ENCODE measurements at regions not wholly inside any gene's neighbourhood (a gene's known extent, or its start where the extent isn't known, plus 50 kb on each side); places are given as distances from the start of the nearest gene placed in this dataset.
"Not testable (repeated sequence)": the region's sequence is repeated elsewhere in the genome, so short reads cannot be mapped to it uniquely, and the experiment has no call there.

- no peak for DNase-seq
- 90% methylated on average over 2 of the region's 2 CpGs for WGBS
- no peak overlapping the region for H3K4ac ChIP-seq (ENCODE audit: low read depth in 1 of 2, low read length in 2 of 2)
Observed at GRCh38 chr4:159027535-159027934, 75.3 kb upstream of the RAPGEF2 start.

GRCh38 chr4:159029481-159029880, 73.4 kb upstream of the RAPGEF2 start:
- Histone ChIP-seq H3K4me1 (ENCODE audit: control insufficient read depth, insufficient read depth, low read depth, low read length) (no peaks in the 10 kb centered on the region), H2BK15ac (ENCODE audit: low read depth, poor library complexity, severe bottlenecking) (no peak overlapping the region), H2AFZ (ENCODE audit: low read depth, low read length) (no peak overlapping the region), H3K27ac (ENCODE audit: low read length, poor library complexity, severe bottlenecking) (no peak overlapping the region), H3K18ac (ENCODE audit: low read depth in 1 of 2, low read length in 2 of 2) (no peak overlapping the region), H4K91ac (ENCODE audit: low read length) (no peak overlapping the region), H3K9me3 (ENCODE audit: control insufficient read depth, low read length) (no peaks in the 10 kb centered on the region), H2BK12ac (ENCODE audit: low read length in 2 of 2) (no peak overlapping the region), H2AK5ac (ENCODE audit: low read length, severe bottlenecking) (no peak overlapping the region), H3K4me2 (ENCODE audit: low read length, poor library complexity, severe bottlenecking) (no peak overlapping the region), H3K23ac (ENCODE audit: low read length in 2 of 2) (no peak overlapping the region), H2BK120ac (ENCODE audit: low read depth, low read length) (no peak overlapping the region), H3K27me3 (ENCODE audit: control insufficient read depth in 1 of 2, insufficient read depth in 1 of 2, low read length in 2 of 2) (no peaks in the 10 kb centered on the region), H3K79me1 (replicated peaks; ENCODE audit: low read length, poor library complexity, severe bottlenecking) (no peaks in the 10 kb centered on the region), H3K4me3 (ENCODE audit: insufficient read depth in 1 of 2, low read depth in 1 of 2, low read length in 2 of 2) (no peak overlapping the region), H3K9ac (ENCODE audit: low read length) (no peak overlapping the region), H3K36me3 (ENCODE audit: control insufficient read depth in 1 of 2, insufficient read depth in 2 of 2, low read depth in 1 of 2, low read length in 2 of 2) (no peaks in the 10 kb centered on the region), H3K14ac (ENCODE audit: low read length in 2 of 2) (no peak overlapping the region), H2BK5ac (ENCODE audit: low read depth, low read length, poor library complexity, severe bottlenecking) (no peak overlapping the region), H4K8ac (ENCODE audit: low read length) (no peak overlapping the region), H3K4ac (ENCODE audit: low read depth in 1 of 2, low read length in 2 of 2) (no peak overlapping the region)
- no CpG with 5 or more reads among the region's 1 CpG for WGBS
- no peak for DNase-seq

More at GRCh38 chr4:159027535-159027934, 75.3 kb upstream of the RAPGEF2 start:
- H3K4me2 ChIP-seq (ENCODE audit: low read length, poor library complexity, severe bottlenecking), result no peak overlapping the region
- no peak overlapping the region for H4K91ac ChIP-seq (ENCODE audit: low read length)
- no peak overlapping the region for H2AFZ ChIP-seq (ENCODE audit: low read depth, low read length)
- H2BK120ac ChIP-seq (ENCODE audit: low read depth, low read length), result no peak overlapping the region
- no peaks in the 10 kb centered on the region for H3K79me1 ChIP-seq (replicated peaks; ENCODE audit: low read length, poor library complexity, severe bottlenecking)
- no peak overlapping the region for H4K8ac ChIP-seq (ENCODE audit: low read length)
- no peaks in the 10 kb centered on the region for H3K27me3 ChIP-seq (ENCODE audit: control insufficient read depth in 1 of 2, insufficient read depth in 1 of 2, low read length in 2 of 2)
- no peaks in the 10 kb centered on the region for H3K4me1 ChIP-seq (ENCODE audit: control insufficient read depth, insufficient read depth, low read depth, low read length)
- no peak overlapping the region for H2AK5ac ChIP-seq (ENCODE audit: low read length, severe bottlenecking)
- no peak overlapping the region for H2BK15ac ChIP-seq (ENCODE audit: low read depth, poor library complexity, severe bottlenecking)
- H3K36me3 ChIP-seq (ENCODE audit: control insufficient read depth in 1 of 2, insufficient read depth in 2 of 2, low read depth in 1 of 2, low read length in 2 of 2), result no peaks in the 10 kb centered on the region
- no peak overlapping the region for H3K18ac ChIP-seq (ENCODE audit: low read depth in 1 of 2, low read length in 2 of 2)
- H3K4me3 ChIP-seq (ENCODE audit: insufficient read depth in 1 of 2, low read depth in 1 of 2, low read length in 2 of 2), result no peak overlapping the region
- no peak overlapping the region for H2BK12ac ChIP-seq (ENCODE audit: low read length in 2 of 2)
- H3K9me3 ChIP-seq (ENCODE audit: control insufficient read depth, low read length), result no peaks in the 10 kb centered on the region
- no peak overlapping the region for H3K14ac ChIP-seq (ENCODE audit: low read length in 2 of 2)
- no peak overlapping the region for H3K23ac ChIP-seq (ENCODE audit: low read length in 2 of 2)
- H3K27ac ChIP-seq (ENCODE audit: low read length, poor library complexity, severe bottlenecking), result no peak overlapping the region
- H2BK5ac ChIP-seq (ENCODE audit: low read depth, low read length, poor library complexity, severe bottlenecking), result no peak overlapping the region
- peak overlapping the region; percentile 10 for H3K9ac ChIP-seq (ENCODE audit: low read length)

GRCh38 chr4:159030297-159030696, 72.6 kb upstream of the RAPGEF2 start:
- H3K27me3 ChIP-seq (ENCODE audit: control insufficient read depth in 1 of 2, insufficient read depth in 1 of 2, low read length in 2 of 2); H3K9me3 ChIP-seq (ENCODE audit: control insufficient read depth, low read length); H4K91ac ChIP-seq (ENCODE audit: low read length); H3K36me3 ChIP-seq (ENCODE audit: control insufficient read depth in 1 of 2, insufficient read depth in 2 of 2, low read depth in 1 of 2, low read length in 2 of 2); H3K9ac ChIP-seq (ENCODE audit: low read length); DNase-seq; H3K4ac ChIP-seq (ENCODE audit: low read depth in 1 of 2, low read length in 2 of 2); H2BK15ac ChIP-seq (ENCODE audit: low read depth, poor library complexity, severe bottlenecking); H2BK12ac ChIP-seq (ENCODE audit: low read length in 2 of 2); H3K4me2 ChIP-seq (ENCODE audit: low read length, poor library complexity, severe bottlenecking); H3K27ac ChIP-seq (ENCODE audit: low read length, poor library complexity, severe bottlenecking); H3K14ac ChIP-seq (ENCODE audit: low read length in 2 of 2); H3K79me1 ChIP-seq (replicated peaks; ENCODE audit: low read length, poor library complexity, severe bottlenecking); H3K4me1 ChIP-seq (ENCODE audit: control insufficient read depth, insufficient read depth, low read depth, low read length); H2BK120ac ChIP-seq (ENCODE audit: low read depth, low read length); H3K23ac ChIP-seq (ENCODE audit: low read length in 2 of 2); H2BK5ac ChIP-seq (ENCODE audit: low read depth, low read length, poor library complexity, severe bottlenecking); H2AK5ac ChIP-seq (ENCODE audit: low read length, severe bottlenecking); H2AFZ ChIP-seq (ENCODE audit: low read depth, low read length); H3K18ac ChIP-seq (ENCODE audit: low read depth in 1 of 2, low read length in 2 of 2); H3K4me3 ChIP-seq (ENCODE audit: insufficient read depth in 1 of 2, low read depth in 1 of 2, low read length in 2 of 2); H4K8ac ChIP-seq (ENCODE audit: low read length): not testable (repeated sequence)
- WGBS, result 89% methylated on average over 1 of the region's 2 CpGs

GRCh38 chr4:159035570-159035969, 67.3 kb upstream of the RAPGEF2 start:
- Histone ChIP-seq H3K9ac (ENCODE audit: low read length) (no peak overlapping the region), H2AFZ (ENCODE audit: low read depth, low read length) (no peak overlapping the region), H3K18ac (ENCODE audit: low read depth in 1 of 2, low read length in 2 of 2) (no peak overlapping the region), H2BK5ac (ENCODE audit: low read depth, low read length, poor library complexity, severe bottlenecking) (no peak overlapping the region), H2AK5ac (ENCODE audit: low read length, severe bottlenecking) (no peak overlapping the region), H3K23ac (ENCODE audit: low read length in 2 of 2) (no peak overlapping the region), H2BK12ac (ENCODE audit: low read length in 2 of 2) (no peak overlapping the region), H3K4me2 (ENCODE audit: low read length, poor library complexity, severe bottlenecking) (no peak overlapping the region), H3K36me3 (ENCODE audit: control insufficient read depth in 1 of 2, insufficient read depth in 2 of 2, low read depth in 1 of 2, low read length in 2 of 2) (no peaks in the 10 kb centered on the region), H4K8ac (ENCODE audit: low read length) (no peak overlapping the region), H3K4me3 (ENCODE audit: insufficient read depth in 1 of 2, low read depth in 1 of 2, low read length in 2 of 2) (no peak overlapping the region), H2BK15ac (ENCODE audit: low read depth, poor library complexity, severe bottlenecking) (no peak overlapping the region), H3K14ac (ENCODE audit: low read length in 2 of 2) (no peak overlapping the region), H3K9me3 (ENCODE audit: control insufficient read depth, low read length) (no peaks in the 10 kb centered on the region), H3K4ac (ENCODE audit: low read depth in 1 of 2, low read length in 2 of 2) (no peak overlapping the region), H3K27ac (ENCODE audit: low read length, poor library complexity, severe bottlenecking) (no peak overlapping the region), H3K79me1 (replicated peaks; ENCODE audit: low read length, poor library complexity, severe bottlenecking) (no peaks in the 10 kb centered on the region), H3K4me1 (ENCODE audit: control insufficient read depth, insufficient read depth, low read depth, low read length) (no peaks in the 10 kb centered on the region), H4K91ac (ENCODE audit: low read length) (no peak overlapping the region), H2BK120ac (ENCODE audit: low read depth, low read length) (no peak overlapping the region), H3K27me3 (ENCODE audit: control insufficient read depth in 1 of 2, insufficient read depth in 1 of 2, low read length in 2 of 2) (no peaks in the 10 kb centered on the region)
- no peak for DNase-seq
- WGBS, result no CpG with 5 or more reads among the region's 1 CpG

Data from mesenchymal stem cell (in vitro differentiated cells and primary cell).